ENCODE measurements at regions not wholly inside any gene's neighbourhood (a gene's known extent, or its start where the extent isn't known, plus 50 kb on each side); places are given as distances from the start of the nearest gene placed in this dataset.
A peak's percentile ranks its signal among the peaks of the same experiment; 100 is the strongest.

DNA sequence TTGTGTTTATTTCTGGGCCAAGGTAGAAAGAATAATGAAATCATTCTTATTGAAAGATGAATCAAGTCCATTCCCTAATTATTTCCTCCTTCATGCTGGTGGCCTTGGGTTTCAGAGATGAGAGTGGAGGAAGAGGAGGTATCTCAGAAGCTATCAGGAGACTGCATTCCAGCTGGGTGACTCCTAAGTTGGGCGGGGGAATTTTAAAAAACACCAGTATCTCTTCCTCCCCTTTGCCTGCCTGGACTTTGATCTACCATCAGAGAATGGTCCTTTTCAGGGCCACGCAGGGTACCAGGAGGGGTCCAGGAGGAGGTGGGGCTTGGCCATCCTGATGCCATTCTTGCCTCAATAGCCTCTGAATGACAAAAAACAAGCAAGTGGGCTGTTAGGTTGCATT lies 104.4 kb downstream of the ASMT start:
- Histone ChIP-seq H3K27ac (ENCODE audit: low read depth, low read length) (no peak overlapping the region), H3K36me3 (ENCODE audit: control insufficient read depth in 2 of 3, insufficient read depth in 3 of 3, low read length in 3 of 3) (no peaks in the 10 kb centered on the region), H3K9me3 (ENCODE audit: control insufficient read depth in 2 of 3, low read length in 3 of 3) (no peaks in the 10 kb centered on the region), H3K27me3 (ENCODE audit: control insufficient read depth in 2 of 2, insufficient read depth in 2 of 2, low read length in 2 of 2) (no peaks in the 10 kb centered on the region), H3K4me3 (ENCODE audit: low read length) (no peak overlapping the region), H3K4me1 (ENCODE audit: control insufficient read depth in 2 of 2, insufficient read depth in 2 of 2, low read length in 2 of 2) (no peaks in the 10 kb centered on the region)
- ChIA-PET POLR2A (no interaction called here), CTCF (no interaction called here)
- peaks cover 8 to 35% (median 16%) of the 10 kb centered on the region in 5 donors for H3K36me3 Mint-ChIP-seq
- DNase-seq: no peak
- intact Hi-C loops (cut with micrococcal nuclease): no loop called here
- H3K4me1 Mint-ChIP-seq: peaks cover 0 to 7% (median 0%) of the 10 kb centered on the region in 7 donors
- peaks cover 0 to 16% (median 3%) of the 10 kb centered on the region in 11 donors for H3K9me3 Mint-ChIP-seq
- no peak for ATAC-seq
- H3K4me3 Mint-ChIP-seq: no peak overlapping the region
- no peak overlapping the region for H3K27ac Mint-ChIP-seq
- no peaks in the 10 kb centered on the region for H3K27me3 Mint-ChIP-seq

DNA sequence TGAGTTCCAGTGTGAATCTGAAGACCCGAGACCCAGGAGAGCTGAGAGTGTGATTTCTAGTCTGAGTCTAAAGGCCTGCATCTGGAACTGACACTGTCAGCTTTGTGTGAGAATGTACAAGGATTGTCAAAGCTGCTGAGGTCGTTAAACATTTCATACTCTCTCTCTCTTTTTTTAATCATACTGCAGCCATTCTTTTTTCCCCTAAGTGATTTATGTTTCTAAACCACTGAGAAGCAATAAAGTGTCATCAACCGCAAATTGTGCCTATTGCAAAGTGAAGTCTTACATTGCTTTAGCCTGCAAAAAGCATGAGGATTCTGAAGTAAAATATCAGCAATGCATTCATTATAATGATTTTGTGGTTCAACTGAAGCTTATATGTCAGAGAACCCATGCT lies 106.0 kb downstream of the ASMT start:
- ChIA-PET CTCF (no interaction called here), POLR2A (no interaction called here)
- DNase-seq: no peak
- Mint-ChIP-seq H3K9me3 (peaks cover 0 to 16% (median 3%) of the 10 kb centered on the region in 11 donors), H3K27ac (peak overlapping the region in 1 of 9 donors; percentile 1), H3K4me1 (peaks cover 0 to 7% (median 0%) of the 10 kb centered on the region in 7 donors), H3K27me3 (no peaks in the 10 kb centered on the region), H3K4me3 (no peak overlapping the region), H3K36me3 (peaks cover 8 to 35% (median 16%) of the 10 kb centered on the region in 5 donors)
- H3K27ac ChIP-seq (ENCODE audit: low read depth, low read length): no peak overlapping the region
- no peak for ATAC-seq
- H3K4me1 ChIP-seq (ENCODE audit: control insufficient read depth in 2 of 2, insufficient read depth in 2 of 2, low read length in 2 of 2): no peaks in the 10 kb centered on the region
- no peaks in the 10 kb centered on the region for H3K9me3 ChIP-seq (ENCODE audit: control insufficient read depth in 2 of 3, low read length in 3 of 3)
- intact Hi-C loops (cut with micrococcal nuclease): no loop called here
- H3K27me3 ChIP-seq (ENCODE audit: control insufficient read depth in 2 of 2, insufficient read depth in 2 of 2, low read length in 2 of 2): no peaks in the 10 kb centered on the region
- peaks cover 0 to 4% (median 0%) of the 10 kb centered on the region in 3 experiments for H3K36me3 ChIP-seq (ENCODE audit: control insufficient read depth in 2 of 3, insufficient read depth in 3 of 3, low read length in 3 of 3)
- no peak overlapping the region for H3K4me3 ChIP-seq (ENCODE audit: low read length)

DNA sequence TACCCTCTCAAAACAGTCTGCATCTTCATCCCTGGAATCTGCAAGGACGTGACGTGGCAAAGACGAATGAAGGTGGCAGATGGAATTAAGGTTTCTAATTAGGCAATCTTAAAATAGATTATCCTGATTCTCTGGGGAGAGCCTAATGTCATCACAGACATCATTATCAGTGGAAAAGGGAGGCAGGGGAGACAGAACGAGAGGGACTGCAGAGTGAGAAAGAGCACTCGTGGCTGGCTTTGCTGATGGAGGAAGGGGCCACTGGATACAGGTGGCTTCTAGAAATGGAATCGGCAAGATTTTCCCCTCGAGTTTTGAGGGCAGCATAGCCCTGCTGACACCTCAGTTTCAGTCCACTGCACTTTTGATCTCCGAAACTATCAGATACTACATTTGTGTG lies 110.6 kb downstream of the ASMT start:
- no peaks in the 10 kb centered on the region for H3K4me1 Mint-ChIP-seq
- Histone ChIP-seq H3K36me3 (ENCODE audit: control insufficient read depth in 2 of 3, insufficient read depth in 3 of 3, low read length in 3 of 3) (peaks cover 0 to 4% (median 0%) of the 10 kb centered on the region in 3 experiments), H3K9me3 (ENCODE audit: control insufficient read depth in 2 of 3, low read length in 3 of 3) (no peaks in the 10 kb centered on the region), H3K4me1 (ENCODE audit: control insufficient read depth in 2 of 2, insufficient read depth in 2 of 2, low read length in 2 of 2) (no peaks in the 10 kb centered on the region), H3K27ac (ENCODE audit: low read depth, low read length) (no peak overlapping the region), H3K27me3 (ENCODE audit: control insufficient read depth in 2 of 2, insufficient read depth in 2 of 2, low read length in 2 of 2) (no peaks in the 10 kb centered on the region), H3K4me3 (ENCODE audit: low read length) (no peak overlapping the region)
- no peak for ATAC-seq
- CTCF ChIA-PET: no interaction called here
- POLR2A ChIA-PET: no interaction called here
- no peak overlapping the region for H3K27ac Mint-ChIP-seq
- DNase-seq: no peak
- no peak overlapping the region for H3K4me3 Mint-ChIP-seq
- peaks cover 0 to 14% (median 4%) of the 10 kb centered on the region in 11 donors for H3K9me3 Mint-ChIP-seq
- intact Hi-C loops (cut with micrococcal nuclease): no loop called here
- no peaks in the 10 kb centered on the region for H3K27me3 Mint-ChIP-seq
- peaks cover 11 to 31% (median 16%) of the 10 kb centered on the region in 5 donors for H3K36me3 Mint-ChIP-seq

DNA sequence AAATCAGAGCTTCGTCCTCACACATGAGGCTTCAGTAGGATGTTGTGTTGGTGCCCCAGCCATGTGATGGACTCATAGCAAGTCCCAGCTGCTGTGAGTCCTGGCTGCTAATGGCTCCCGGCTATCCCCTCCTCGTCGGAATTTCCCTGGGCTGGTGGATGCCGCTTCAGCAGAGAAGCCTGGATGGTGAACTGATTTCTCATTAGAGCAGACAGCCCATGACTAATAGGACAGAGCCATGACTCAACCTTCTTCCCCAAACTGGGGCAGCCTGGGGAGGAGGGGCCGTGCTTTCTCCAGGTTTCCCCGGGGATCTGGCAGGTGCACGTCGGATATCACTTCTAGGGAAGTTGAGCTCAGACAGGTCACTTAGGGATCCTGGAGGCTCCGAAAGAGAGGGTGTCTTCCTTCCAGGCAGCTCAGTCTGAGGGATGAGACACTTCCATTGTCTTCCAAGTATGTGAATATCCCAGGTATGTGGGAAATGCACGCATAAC lies 112.7 kb downstream of the ASMT start:
- CTCF ChIA-PET: no interaction called here
- Histone ChIP-seq H3K27ac (ENCODE audit: low read depth, low read length) (no peak overlapping the region), H3K9me3 (ENCODE audit: control insufficient read depth in 2 of 3, low read length in 3 of 3) (no peaks in the 10 kb centered on the region), H3K36me3 (ENCODE audit: control insufficient read depth in 2 of 3, insufficient read depth in 3 of 3, low read length in 3 of 3) (peaks cover 0 to 4% (median 0%) of the 10 kb centered on the region in 3 experiments), H3K4me3 (ENCODE audit: low read length) (no peak overlapping the region), H3K27me3 (ENCODE audit: control insufficient read depth in 2 of 2, insufficient read depth in 2 of 2, low read length in 2 of 2) (no peaks in the 10 kb centered on the region), H3K4me1 (ENCODE audit: control insufficient read depth in 2 of 2, insufficient read depth in 2 of 2, low read length in 2 of 2) (no peaks in the 10 kb centered on the region)
- Mint-ChIP-seq H3K27me3 (no peaks in the 10 kb centered on the region), H3K36me3 (peaks cover 9 to 22% (median 12%) of the 10 kb centered on the region in 5 donors), H3K4me1 (no peaks in the 10 kb centered on the region), H3K9me3 (peaks cover 0 to 6% (median 0%) of the 10 kb centered on the region in 11 donors), H3K27ac (no peak overlapping the region), H3K4me3 (no peak overlapping the region)
- no peak for ATAC-seq
- POLR2A ChIA-PET: no interaction called here
- intact Hi-C loops (cut with micrococcal nuclease): no loop called here
- DNase-seq: no peak

DNA sequence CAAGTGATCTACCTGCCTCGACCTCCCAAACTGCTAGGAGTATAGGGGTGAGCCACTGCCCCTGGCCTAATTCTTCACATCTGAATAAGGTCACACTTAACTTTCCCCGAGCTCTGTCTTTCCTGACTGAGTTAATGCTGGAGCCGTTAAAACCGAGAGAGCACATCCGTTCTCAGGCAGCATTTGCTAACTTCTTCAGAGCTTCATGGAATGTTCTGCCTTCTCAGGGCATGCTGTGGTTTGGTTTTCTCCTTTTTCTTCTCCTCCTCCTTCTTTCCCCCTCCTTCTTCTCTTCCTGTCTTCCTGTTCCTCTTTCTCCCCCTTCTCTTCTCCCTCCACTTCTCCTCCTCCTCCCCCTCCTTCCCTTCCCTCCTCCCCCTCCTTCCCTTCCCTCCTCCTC lies 119.9 kb downstream of the ASMT start:
- Mint-ChIP-seq H3K9me3 (peaks cover 0 to 2% (median 0%) of the 10 kb centered on the region in 11 donors), H3K36me3 (peaks cover 1 to 21% (median 13%) of the 10 kb centered on the region in 5 donors), H3K27ac (no peak overlapping the region), H3K27me3 (no peaks in the 10 kb centered on the region), H3K4me1 (peaks cover 0 to 2% (median 0%) of the 10 kb centered on the region in 7 donors), H3K4me3 (no peak overlapping the region)
- ChIA-PET POLR2A (no interaction called here), CTCF (no interaction called here)
- Histone ChIP-seq H3K36me3 (ENCODE audit: control insufficient read depth in 2 of 3, insufficient read depth in 3 of 3, low read length in 3 of 3) (peaks cover 0 to 9% (median 0%) of the 10 kb centered on the region in 3 experiments), H3K4me1 (ENCODE audit: control insufficient read depth in 2 of 2, insufficient read depth in 2 of 2, low read length in 2 of 2) (no peaks in the 10 kb centered on the region), H3K27me3 (ENCODE audit: control insufficient read depth in 2 of 2, insufficient read depth in 2 of 2, low read length in 2 of 2) (no peaks in the 10 kb centered on the region), H3K9me3 (ENCODE audit: control insufficient read depth in 2 of 3, low read length in 3 of 3) (no peaks in the 10 kb centered on the region), H3K4me3 (ENCODE audit: low read length) (no peak overlapping the region), H3K27ac (ENCODE audit: low read depth, low read length) (no peak overlapping the region)
- intact Hi-C loops (cut with micrococcal nuclease): no loop called here
- ATAC-seq: no peak
- DNase-seq: no peak

DNA sequence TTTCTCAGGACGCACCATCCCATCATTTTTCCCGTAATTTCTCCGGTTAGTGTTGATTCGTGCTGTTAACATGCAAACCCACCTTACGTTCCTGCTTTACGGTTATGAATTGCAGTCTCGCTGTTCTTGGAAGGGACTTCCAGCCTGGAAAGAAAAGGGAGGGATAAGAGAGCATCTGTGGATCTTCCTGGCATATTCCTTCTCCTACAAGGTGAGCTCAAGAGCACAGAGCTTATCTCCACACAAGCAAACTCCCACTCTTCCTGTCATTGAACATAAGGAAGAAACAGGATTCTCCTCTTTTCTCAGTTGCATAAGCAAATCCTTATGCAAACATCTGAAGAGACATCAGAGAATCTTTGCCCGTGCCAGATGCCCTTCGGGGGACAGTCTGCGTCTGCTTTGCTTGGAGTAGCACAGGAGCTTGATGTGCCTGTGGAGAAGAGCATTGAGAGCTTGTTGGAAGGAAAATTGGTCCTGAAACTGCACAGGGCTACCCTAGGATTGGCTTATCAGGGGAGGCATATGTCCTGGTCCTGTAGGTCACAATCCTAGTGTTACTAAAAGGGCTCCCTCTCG lies 127.0 kb downstream of the ASMT start:
- H3K27ac Mint-ChIP-seq: no peak overlapping the region
- intact Hi-C loops (cut with micrococcal nuclease): no loop called here
- Histone ChIP-seq H3K27me3 (ENCODE audit: control insufficient read depth in 2 of 2, insufficient read depth in 2 of 2, low read length in 2 of 2) (no peaks in the 10 kb centered on the region), H3K36me3 (ENCODE audit: control insufficient read depth in 2 of 3, insufficient read depth in 3 of 3, low read length in 3 of 3) (peaks cover 0 to 41% (median 0%) of the 10 kb centered on the region in 3 experiments), H3K27ac (ENCODE audit: low read depth, low read length) (no peak overlapping the region), H3K4me3 (ENCODE audit: low read length) (no peak overlapping the region), H3K4me1 (ENCODE audit: control insufficient read depth in 2 of 2, insufficient read depth in 2 of 2, low read length in 2 of 2) (no peaks in the 10 kb centered on the region), H3K9me3 (ENCODE audit: control insufficient read depth in 2 of 3, low read length in 3 of 3) (peaks cover 0 to 13% (median 0%) of the 10 kb centered on the region in 3 experiments)
- H3K27me3 Mint-ChIP-seq: peaks cover 0 to 3% (median 0%) of the 10 kb centered on the region in 5 donors
- no peak overlapping the region for H3K4me3 Mint-ChIP-seq
- CTCF ChIA-PET: no interaction called here
- H3K9me3 Mint-ChIP-seq: peaks cover 0 to 49% (median 11%) of the 10 kb centered on the region in 11 donors
- H3K4me1 Mint-ChIP-seq: no peaks in the 10 kb centered on the region
- H3K36me3 Mint-ChIP-seq: peaks cover 47 to 72% (median 59%) of the 10 kb centered on the region in 5 donors
- POLR2A ChIA-PET: no interaction called here
- ATAC-seq (no peak), DNase-seq (no peak)

DNA sequence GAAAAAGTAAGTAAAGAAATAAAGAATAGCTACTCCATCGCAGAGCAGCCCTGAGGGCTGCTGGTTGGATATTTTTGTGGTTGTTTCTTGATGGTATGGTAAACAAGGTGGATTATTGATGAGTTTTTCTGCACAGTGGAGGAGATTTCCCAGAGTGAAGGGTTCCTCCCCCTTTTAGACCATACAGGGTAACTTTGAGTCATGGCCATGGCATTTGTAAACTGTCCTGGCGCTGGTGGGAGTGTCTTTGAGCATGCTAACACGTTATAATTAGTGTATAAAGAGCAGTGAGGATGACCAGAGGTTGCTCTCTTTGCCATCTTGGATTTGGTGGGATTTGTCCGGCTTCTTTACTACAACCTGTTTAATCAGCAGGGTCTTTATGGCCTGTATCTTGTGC lies 128.2 kb downstream of the ASMT start:
- peaks cover 0 to 56% (median 11%) of the 10 kb centered on the region in 11 donors for H3K9me3 Mint-ChIP-seq
- Histone ChIP-seq H3K4me1 (ENCODE audit: control insufficient read depth in 2 of 2, insufficient read depth in 2 of 2, low read length in 2 of 2) (no peaks in the 10 kb centered on the region), H3K27me3 (ENCODE audit: control insufficient read depth in 2 of 2, insufficient read depth in 2 of 2, low read length in 2 of 2) (no peaks in the 10 kb centered on the region), H3K27ac (ENCODE audit: low read depth, low read length) (no peak overlapping the region), H3K9me3 (ENCODE audit: control insufficient read depth in 2 of 3, low read length in 3 of 3) (peaks cover 0 to 13% (median 0%) of the 10 kb centered on the region in 3 experiments), H3K4me3 (ENCODE audit: low read length) (no peak overlapping the region), H3K36me3 (ENCODE audit: control insufficient read depth in 2 of 3, insufficient read depth in 3 of 3, low read length in 3 of 3) (peaks cover 0 to 41% (median 0%) of the 10 kb centered on the region in 3 experiments)
- ChIA-PET CTCF (no interaction called here), POLR2A (no interaction called here)
- peaks cover 0 to 2% (median 0%) of the 10 kb centered on the region in 7 donors for H3K4me1 Mint-ChIP-seq
- intact Hi-C loops (cut with micrococcal nuclease): no loop called here
- no peak for ATAC-seq
- H3K36me3 Mint-ChIP-seq: peaks cover 52 to 73% (median 63%) of the 10 kb centered on the region in 5 donors
- H3K4me3 Mint-ChIP-seq: no peak overlapping the region
- no peak for DNase-seq
- H3K27me3 Mint-ChIP-seq: peaks cover 0 to 3% (median 0%) of the 10 kb centered on the region in 5 donors
- no peak overlapping the region for H3K27ac Mint-ChIP-seq
